H1 (cell line): ENCODE measurements at regions not wholly inside any gene's neighbourhood (a gene's known extent, or its start where the extent isn't known, plus 50 kb on each side); places are given as distances from the start of the nearest gene placed in this dataset.

Source experiments
- CTCF ChIA-PET: fragments of 300-600 bp; sonication (Branson Sonifier 250); formaldehyde crosslinking; loops from one replicate; lab custom pipeline; 2021; ENCODE audit not compliant: partially characterized antibody; lab: Charles Lee
- POLR2A ChIA-PET: fragments of 300-600 bp; sonication (Branson Sonifier 250); formaldehyde crosslinking; loops from one replicate; lab custom pipeline; 2021; ENCODE audit warnings: inconsistent platforms; ENCODE audit not compliant: partially characterized antibody; lab: Charles Lee
- DNase-seq, 2 experiments: peaks; one replicate each; pipeline versions ENCODE4 v3.0.0 to v3.0.0-alpha.2; 2010 to 2022; ENCODE audit warnings: low spot score in 2 of 2, low read depth in 1 of 2, mixed read lengths in 1 of 2
- FAIRE-seq: peaks from 2 replicates; lab custom pipeline; 2011; peaks lifted over from hg19 to GRCh38; lab: Jason Lieb, UNC
- H2AFZ ChIP-seq: 2 replicates; pipeline ENCODE4 v1.8.1; 2012; ENCODE audit warnings: low read length, inconsistent platforms
- H2AK5ac ChIP-seq: 2 replicates; pipeline ENCODE4 v1.6.1; 2013; ENCODE audit warnings: low read depth, low read length
- H2BK120ac ChIP-seq: replicated peaks from 2 replicates; pipeline ENCODE3; 2013; ENCODE audit warnings: low read depth, low read length, inconsistent platforms
- H2BK12ac ChIP-seq: 2 replicates; pipeline ENCODE4 v1.6.1; 2013; ENCODE audit warnings: low read depth, low read length
- H2BK15ac ChIP-seq: 2 replicates; pipeline ENCODE4 v1.6.1; 2013; ENCODE audit warnings: low read length
- H2BK20ac ChIP-seq: 2 replicates; pipeline ENCODE4 v1.6.1; 2013; ENCODE audit warnings: low read length
- H2BK5ac ChIP-seq: 2 replicates; pipeline ENCODE4 v1.6.1; 2013; ENCODE audit warnings: low read depth, low read length
- H3K14ac ChIP-seq: 2 replicates; pipeline ENCODE4 v1.6.1; 2013; ENCODE audit warnings: inconsistent platforms; ENCODE audit not compliant: insufficient read length
- H3K18ac ChIP-seq: 2 replicates; pipeline ENCODE4 v1.6.1; 2013; ENCODE audit warnings: low read length; ENCODE audit errors: extremely low read depth
- H3K23ac ChIP-seq: 2 replicates; pipeline ENCODE4 v1.6.1; 2013; ENCODE audit warnings: inconsistent platforms; ENCODE audit not compliant: insufficient read length
- H3K23me2 ChIP-seq: 2 replicates; pipeline ENCODE4 v1.6.1; 2013; ENCODE audit warnings: low read depth, low read length
- H3K27ac ChIP-seq: 2 replicates; pipeline ENCODE4 v1.6.1; 2011; ENCODE audit warnings: low read depth, low read length, inconsistent platforms
- H3K27me3 ChIP-seq, 4 experiments: replicated peaks in 1 of 4; 1 replicate in 1 of 4; 2 replicates in 3 of 4; pipeline versions ENCODE4 v1.6.1 to v1.8.1; 2011 to 2013; ENCODE audit warnings: low read length in 3 of 4, mild to moderate bottlenecking in 3 of 4, inconsistent platforms in 2 of 4, mixed read lengths in 2 of 4, moderate library complexity in 1 of 4; ENCODE audit not compliant: control insufficient read depth in 3 of 4, insufficient read depth in 3 of 4; ENCODE audit errors: extremely low read depth in 1 of 4
- H3K36me3 ChIP-seq, 4 experiments: 2 replicates each; pipeline versions ENCODE4 v1.6.1 to v1.8.1; 2011 to 2013; ENCODE audit warnings: mild to moderate bottlenecking in 4 of 4, low read length in 3 of 4, moderate library complexity in 2 of 4, control low read depth in 1 of 4, inconsistent platforms in 1 of 4; ENCODE audit not compliant: insufficient read depth in 4 of 4, control insufficient read depth in 2 of 4
- H3K4ac ChIP-seq: replicated peaks from 2 replicates; pipeline ENCODE3; 2013; ENCODE audit warnings: low read length, low read depth, mixed read lengths, inconsistent platforms; ENCODE audit not compliant: insufficient read length
- H3K4me1 ChIP-seq, 4 experiments: replicated peaks in 1 of 4; 1 replicate in 1 of 4; 2 replicates in 3 of 4; pipeline versions ENCODE4 v1.6.1 to v1.8.1; 2011 to 2013; ENCODE audit warnings: low read length in 3 of 4, inconsistent platforms in 2 of 4, mixed read lengths in 1 of 4; ENCODE audit not compliant: insufficient read depth in 4 of 4, control insufficient read depth in 3 of 4
- H3K4me2 ChIP-seq, 2 experiments: 2 replicates each; pipeline versions ENCODE4 v1.6.1 to v1.8.1; 2011 to 2013; ENCODE audit warnings: low read depth in 2 of 2, low read length in 2 of 2, control low read depth in 1 of 2, inconsistent platforms in 1 of 2, mild to moderate bottlenecking in 1 of 2; ENCODE audit not compliant: insufficient read depth in 1 of 2
- H3K4me3 ChIP-seq, 4 experiments: fragments of 200-600, 300-600 bp in 1 of 4; sonication (generic), shearing (Covaris generic), sonication (Bioruptor Twin) in 1 of 4; 2 replicates each; pipeline versions ENCODE4 v1.5.1 to v1.8.1; 2011 to 2016; ENCODE audit warnings: low read length in 4 of 4, low read depth in 3 of 4, control low read depth in 2 of 4, inconsistent platforms in 2 of 4, mild to moderate bottlenecking in 2 of 4, mixed read lengths in 1 of 4, moderate library complexity in 1 of 4; ENCODE audit not compliant: insufficient read depth in 2 of 4; ENCODE audit errors: extremely low read depth in 1 of 4
- H3K56ac ChIP-seq: replicated peaks from 2 replicates; pipeline ENCODE3; 2013; ENCODE audit warnings: low read depth, mild to moderate bottlenecking, mixed read lengths, low read length, inconsistent platforms; ENCODE audit not compliant: insufficient read length
- H3K79me1 ChIP-seq: 2 replicates; pipeline ENCODE4 v1.6.1; 2013; ENCODE audit warnings: low read depth, low read length, control low read depth
- H3K79me2 ChIP-seq, 2 experiments: 2 replicates each; pipeline versions ENCODE4 v1.6.1 to v1.8.1; 2012 to 2013; ENCODE audit warnings: low read length in 2 of 2, mild to moderate bottlenecking in 2 of 2, inconsistent platforms in 1 of 2; ENCODE audit not compliant: insufficient read depth in 2 of 2, control insufficient read depth in 1 of 2
- H3K9ac ChIP-seq, 4 experiments: replicated peaks in 1 of 4; 1 replicate in 1 of 4; 2 replicates in 3 of 4; pipeline versions ENCODE4 v1.6.1 to v1.8.1; 2011 to 2013; ENCODE audit warnings: low read depth in 3 of 4, low read length in 3 of 4, control low read depth in 2 of 4, mild to moderate bottlenecking in 2 of 4, moderate library complexity in 2 of 4, inconsistent platforms in 1 of 4; ENCODE audit errors: extremely low read depth in 1 of 4
- H3K9me3 ChIP-seq, 2 experiments: 2 replicates each; pipeline versions ENCODE4 v1.6.1 to v1.8.1; 2012 to 2013; ENCODE audit warnings: mild to moderate bottlenecking in 2 of 2, moderate library complexity in 2 of 2, control low read depth in 1 of 2, inconsistent platforms in 1 of 2, low read depth in 1 of 2, low read length in 1 of 2, mixed read lengths in 1 of 2; ENCODE audit not compliant: insufficient read depth in 2 of 2
- H4K20me1 ChIP-seq, 2 experiments: replicated peaks in 1 of 2; 2 replicates each; pipeline versions ENCODE3 to v1.8.1; 2011 to 2013; ENCODE audit warnings: inconsistent platforms in 2 of 2, low read length in 2 of 2, mild to moderate bottlenecking in 1 of 2; ENCODE audit not compliant: insufficient read depth in 2 of 2, control insufficient read depth in 1 of 2
- H4K5ac ChIP-seq: 2 replicates; pipeline ENCODE4 v1.6.1; 2013; ENCODE audit warnings: low read length, low read depth, mixed read lengths, inconsistent platforms; ENCODE audit not compliant: insufficient read length
- H4K8ac ChIP-seq: 2 replicates; pipeline ENCODE4 v1.8.0; 2013; ENCODE audit warnings: mild to moderate bottlenecking, moderate library complexity, low read length, inconsistent platforms; ENCODE audit not compliant: insufficient read depth; ENCODE audit errors: extremely low read depth
- H4K91ac ChIP-seq: replicated peaks from 2 replicates; pipeline ENCODE3; 2013; ENCODE audit warnings: low read length, mixed read lengths, inconsistent platforms; ENCODE audit not compliant: insufficient read length
- POLR2AphosphoS5 ChIP-seq: IDR thresholded peaks from 2 replicates; pipeline ENCODE4 v1.6.1; 2011; ENCODE audit warnings: low read depth, low read length
- RAD21 ChIP-seq, 2 experiments: IDR thresholded peaks in 1 of 2; conservative IDR thresholded peaks in 1 of 2; 2 replicates each; pipeline ENCODE4 v1.6.1; 2011; ENCODE audit warnings: low read depth in 2 of 2, low read length in 2 of 2, improper control_type of control experiment in 1 of 2, inconsistent platforms in 1 of 2, mild to moderate bottlenecking in 1 of 2, moderate library complexity in 1 of 2
- TAF7 ChIP-seq: optimal IDR thresholded peaks from 2 replicates; pipeline ENCODE3; 2011; ENCODE audit warnings: low read depth, mild to moderate bottlenecking, inconsistent platforms, low read length, moderate library complexity, borderline replicate concordance
- TBP ChIP-seq: IDR thresholded peaks from 2 replicates; pipeline ENCODE4 v1.6.1; 2011; ENCODE audit warnings: low read depth, low read length, improper control_type of control experiment
- WGBS, 2 experiments: shearing (Covaris generic) in 1 of 2; methylation state at CpG; one replicate each; pipeline versions ENCODE4 v1.1.6 to v1.1.7; 2013 to 2015; ENCODE audit warnings: low lambda C conversion rate in 2 of 2, mixed read lengths in 2 of 2, inconsistent platforms in 1 of 2, low coverage in 1 of 2, missing lambda C conversion rate in 1 of 2; ENCODE audit not compliant: insufficient replicate concordance in 2 of 2, insufficient coverage in 1 of 2, insufficient read length in 1 of 2; ENCODE audit errors: extremely low coverage in 1 of 2, missing lambda C conversion rate in 1 of 2; 5-methylcytosine and 5-hydroxymethylcytosine counted together
- TF ChIP-seq, protein P1 (sequence below), 3 experiments: IDR thresholded peaks; 1 replicate in 2 of 3; 2 replicates in 1 of 3; pipeline versions ENCODE4 v1.5.1 to v1.6.1; 2011; ENCODE audit warnings: low read length in 3 of 3, mild to moderate bottlenecking in 3 of 3, inconsistent platforms in 2 of 3, low read depth in 1 of 3, moderate library complexity in 1 of 3; ENCODE audit not compliant: insufficient read depth in 1 of 3; ENCODE audit errors: control extremely low read depth in 1 of 3

- no peak overlapping the region for H2BK12ac ChIP-seq
- H2BK20ac ChIP-seq: no peak overlapping the region
- FAIRE-seq (no peak), DNase-seq (no peak)
- no peak overlapping the region for H4K8ac ChIP-seq
- no peaks in the 10 kb centered on the region for H3K23me2 ChIP-seq
- ChIA-PET POLR2A (interaction anchor here (0.7 kb wide), 1 partner anchor 19 kb away, joined by 3 read pairs; no protein-coding TSS in a partner anchor), CTCF (interaction anchor here (0.6 to 1.2 kb wide), 3 partner anchors 100 to 514 kb away, joined by 3 to 4 read pairs (median 4); no protein-coding TSS in a partner anchor)
- no peak overlapping the region for H3K14ac ChIP-seq
- H3K27ac ChIP-seq: no peak overlapping the region
- no peak overlapping the region for H2AK5ac ChIP-seq
- no peaks in the 10 kb centered on the region for H3K4me1 ChIP-seq
- H3K18ac ChIP-seq: no peak overlapping the region
- no peaks in the 10 kb centered on the region for H4K20me1 ChIP-seq
- no peak overlapping the region for H2BK15ac ChIP-seq
- H3K4ac ChIP-seq: no peak overlapping the region
- H3K4me3 ChIP-seq: no peak overlapping the region
- H3K23ac ChIP-seq: no peak overlapping the region
- H3K79me1 ChIP-seq: no peaks in the 10 kb centered on the region
- H2BK120ac ChIP-seq: no peak overlapping the region
- H3K9me3 ChIP-seq: peaks cover 0 to 4% of the 10 kb centered on the region in 2 experiments; a peak in 2 of 4 replicates
- H2AFZ ChIP-seq: no peak overlapping the region
- H4K5ac ChIP-seq: no peak overlapping the region
- H2BK5ac ChIP-seq: no peak overlapping the region
- H3K4me2 ChIP-seq: no peak overlapping the region
- H3K9ac ChIP-seq: no peak overlapping the region; a peak in 1 of 7 replicates
- H4K91ac ChIP-seq: no peak overlapping the region
- no peak overlapping the region for H3K56ac ChIP-seq
- 96% methylated on average over 5 of the region's 5 CpGs; no CpG with 5 or more reads in 1 of the 2 experiments for WGBS, 2 experiments
- no peaks in the 10 kb centered on the region for H3K79me2 ChIP-seq
- no peak for TF ChIP-seq TBP
- TF ChIP-seq POLR2AphosphoS5: no peak
- TF ChIP-seq, protein P1, sequence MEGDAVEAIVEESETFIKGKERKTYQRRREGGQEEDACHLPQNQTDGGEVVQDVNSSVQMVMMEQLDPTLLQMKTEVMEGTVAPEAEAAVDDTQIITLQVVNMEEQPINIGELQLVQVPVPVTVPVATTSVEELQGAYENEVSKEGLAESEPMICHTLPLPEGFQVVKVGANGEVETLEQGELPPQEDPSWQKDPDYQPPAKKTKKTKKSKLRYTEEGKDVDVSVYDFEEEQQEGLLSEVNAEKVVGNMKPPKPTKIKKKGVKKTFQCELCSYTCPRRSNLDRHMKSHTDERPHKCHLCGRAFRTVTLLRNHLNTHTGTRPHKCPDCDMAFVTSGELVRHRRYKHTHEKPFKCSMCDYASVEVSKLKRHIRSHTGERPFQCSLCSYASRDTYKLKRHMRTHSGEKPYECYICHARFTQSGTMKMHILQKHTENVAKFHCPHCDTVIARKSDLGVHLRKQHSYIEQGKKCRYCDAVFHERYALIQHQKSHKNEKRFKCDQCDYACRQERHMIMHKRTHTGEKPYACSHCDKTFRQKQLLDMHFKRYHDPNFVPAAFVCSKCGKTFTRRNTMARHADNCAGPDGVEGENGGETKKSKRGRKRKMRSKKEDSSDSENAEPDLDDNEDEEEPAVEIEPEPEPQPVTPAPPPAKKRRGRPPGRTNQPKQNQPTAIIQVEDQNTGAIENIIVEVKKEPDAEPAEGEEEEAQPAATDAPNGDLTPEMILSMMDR (IDR thresholded peaks at IDR 0.05; ENCODE audit: control extremely low read depth in 1 of 3, insufficient read depth in 1 of 3, low read depth in 1 of 3, low read length in 3 of 3): peak in 2 of 3 experiments; percentile 17 to 22; a peak in 2 of 4 replicates
- TF ChIP-seq RAD21 (IDR thresholded peaks at IDR 0.05 in 1 of 2, conservative IDR thresholded peaks at IDR 0.05 in 1 of 2; ENCODE audit: low read depth in 2 of 2, low read length in 2 of 2): peak; percentile 44 to 48
- no peak for TF ChIP-seq TAF7
- H3K36me3 ChIP-seq: no peaks in the 10 kb centered on the region
- H3K27me3 ChIP-seq: no peaks in the 10 kb centered on the region
Observed at GRCh38 chr12:105641749-105642148, 311.3 kb downstream of the C12orf75 start.
